GM23248 (cell line): ENCODE measurements at regions not wholly inside any gene's neighbourhood (a gene's known extent, or its start where the extent isn't known, plus 50 kb on each side); places are given as distances from the start of the nearest gene placed in this dataset.

ENCODE experiments used
- DNase-seq: peaks from one replicate; pipeline ENCODE4 v3.0.0-alpha.2; 2015
- H2AFZ ChIP-seq: fragments of 200-600 bp; sonication (generic); 2 replicates; pipeline ENCODE4 v1.6.1; 2016; ENCODE audit warnings: antibody characterized with exemption
- H3F3A ChIP-seq: fragments of 200-600 bp; sonication (generic); 2 replicates; pipeline ENCODE4 v1.6.1; 2016; ENCODE audit warnings: mild to moderate bottlenecking, antibody characterized with exemption, mixed run types; ENCODE audit not compliant: insufficient read depth
- H3K27ac ChIP-seq: fragments of 200-600 bp; sonication (generic); 2 replicates; pipeline ENCODE4 v1.5.1; 2016; ENCODE audit warnings: mild to moderate bottlenecking
- H3K27me3 ChIP-seq: fragments of 200-600 bp; sonication (generic); replicated peaks from 2 replicates; pipeline ENCODE4 v1.6.1; 2016; ENCODE audit warnings: mild to moderate bottlenecking; ENCODE audit not compliant: insufficient read depth
- H3K36me3 ChIP-seq: fragments of 200-600 bp; sonication (generic); 2 replicates; pipeline ENCODE4 v1.6.1; 2016; ENCODE audit warnings: low read depth, mild to moderate bottlenecking
- H3K4me1 ChIP-seq: fragments of 200-600 bp; sonication (generic); 2 replicates; pipeline ENCODE4 v1.6.1; 2016; ENCODE audit warnings: mild to moderate bottlenecking; ENCODE audit not compliant: insufficient read depth
- H3K4me2 ChIP-seq: fragments of 200-600 bp; sonication (generic); one replicate; pipeline ENCODE4 v1.6.1; 2016; ENCODE audit warnings: mild to moderate bottlenecking; ENCODE audit not compliant: unreplicated experiment
- H3K4me3 ChIP-seq: fragments of 200-600 bp; sonication (generic); 2 replicates; pipeline ENCODE4 v1.5.1; 2016; ENCODE audit warnings: mild to moderate bottlenecking
- H3K79me2 ChIP-seq: fragments of 200-600 bp; sonication (generic); 2 replicates; pipeline ENCODE4 v1.6.1; 2016; ENCODE audit warnings: mild to moderate bottlenecking; ENCODE audit not compliant: insufficient read depth
- H3K9ac ChIP-seq: fragments of 200-600 bp; sonication (generic); 2 replicates; pipeline ENCODE4 v1.6.1; 2016; ENCODE audit warnings: mild to moderate bottlenecking
- H3K9me2 ChIP-seq: fragments of 200-600 bp; sonication (generic); 2 replicates; pipeline ENCODE4 v1.6.1; 2016; ENCODE audit warnings: mixed run types, mild to moderate bottlenecking, moderate library complexity; ENCODE audit not compliant: insufficient read depth
- H3K9me3 ChIP-seq: fragments of 200-600 bp; sonication (generic); one replicate; pipeline ENCODE4 v1.6.1; 2017; ENCODE audit warnings: low read depth
- H4K20me1 ChIP-seq: fragments of 200-600 bp; sonication (generic); 2 replicates; pipeline ENCODE4 v1.6.0; 2016; ENCODE audit not compliant: insufficient read depth
- EZH2 ChIP-seq: fragments of 200-600 bp; sonication (generic); IDR thresholded peaks from 2 replicates; pipeline ENCODE4 v1.6.1; 2018; ENCODE audit warnings: antibody characterized with exemption, mild to moderate bottlenecking; ENCODE audit not compliant: insufficient read depth, poor library complexity, severe bottlenecking
- EZH2phosphoT487 ChIP-seq: fragments of 200-600 bp; sonication (generic); IDR thresholded peaks from 2 replicates; pipeline ENCODE4 v1.6.1; 2018; ENCODE audit warnings: antibody characterized with exemption, moderate library complexity, mild to moderate bottlenecking, low read depth; ENCODE audit not compliant: insufficient read depth
- WGBS, 2 experiments: methylation state at CpG; one replicate each; pipeline ENCODE4 v1.1.6; 2015 to 2017; ENCODE audit warnings: low lambda C conversion rate in 2 of 2, low coverage in 1 of 2; ENCODE audit errors: missing lambda C conversion rate in 2 of 2; 5-methylcytosine and 5-hydroxymethylcytosine counted together
- in situ Hi-C: fragments of 300-500 bp; cut with MboI; formaldehyde crosslinking; loops from 2 replicates; pipeline ENCODE4 v1.15.0; 2020

GRCh38 chrX:101160001-101160400, 59.6 kb upstream of the DRP2 start:
- Histone ChIP-seq H3K79me2 (no peaks in the 10 kb centered on the region), H3K4me1 (no peaks in the 10 kb centered on the region; the same call in 1 of the 2 replicates), H3K4me3 (no peak overlapping the region), H3K9me3 (no peaks in the 10 kb centered on the region), H3K9me2 (no peaks in the 10 kb centered on the region), H3K36me3 (no peaks in the 10 kb centered on the region), H3F3A (no peaks in the 10 kb centered on the region), H3K9ac (no peak overlapping the region), H3K4me2 (no peak overlapping the region), H2AFZ (no peak overlapping the region), H3K27me3 (no peaks in the 10 kb centered on the region), H3K27ac (no peak overlapping the region), H4K20me1 (no peaks in the 10 kb centered on the region)
- in situ Hi-C loops: no loop called here
- WGBS, 2 experiments: 4 to 13% methylated on average over 1 of the region's 1 CpG
- no peak for DNase-seq
- TF ChIP-seq EZH2 (no peak), EZH2phosphoT487 (no peak)

- H3F3A ChIP-seq: no peaks in the 10 kb centered on the region
- H3K27me3 ChIP-seq: no peaks in the 10 kb centered on the region
- 59 to 60% methylated on average over 2 of the region's 2 CpGs for WGBS, 2 experiments
- H3K27ac ChIP-seq: no peak overlapping the region
- DNase-seq: no peak
- H3K36me3 ChIP-seq: no peaks in the 10 kb centered on the region
- in situ Hi-C loops: no loop called here
- no peak overlapping the region for H3K4me3 ChIP-seq
- no peak overlapping the region for H3K9ac ChIP-seq
- no peaks in the 10 kb centered on the region for H3K9me3 ChIP-seq
- H3K4me2 ChIP-seq: no peak overlapping the region
- no peaks in the 10 kb centered on the region for H3K9me2 ChIP-seq
- no peaks in the 10 kb centered on the region; the same call in 1 of the 2 replicates for H3K4me1 ChIP-seq
- H2AFZ ChIP-seq: no peak overlapping the region
- TF ChIP-seq EZH2phosphoT487 (no peak), EZH2 (no peak)
- no peaks in the 10 kb centered on the region for H4K20me1 ChIP-seq
- H3K79me2 ChIP-seq: no peaks in the 10 kb centered on the region
Measured at GRCh38 chrX:101163166-101163565, 56.4 kb upstream of the DRP2 start.

- H3K79me2 ChIP-seq: no peaks in the 10 kb centered on the region
- DNase-seq: peak; percentile 4
- TF ChIP-seq EZH2phosphoT487: no peak
- no peaks in the 10 kb centered on the region for H3K27me3 ChIP-seq
- H3F3A ChIP-seq: no peaks in the 10 kb centered on the region
- H3K4me3 ChIP-seq: no peak overlapping the region
- no peaks in the 10 kb centered on the region for H3K9me3 ChIP-seq
- H3K36me3 ChIP-seq: no peaks in the 10 kb centered on the region
- no peak overlapping the region for H2AFZ ChIP-seq
- H3K27ac ChIP-seq: no peak overlapping the region
- H3K4me2 ChIP-seq: no peak overlapping the region
- 0 to 4% methylated on average over 1 of the region's 1 CpG for WGBS, 2 experiments
- no peaks in the 10 kb centered on the region; the same call in 1 of the 2 replicates for H3K4me1 ChIP-seq
- in situ Hi-C loops: no loop called here
- H3K9ac ChIP-seq: no peak overlapping the region
- H4K20me1 ChIP-seq: no peaks in the 10 kb centered on the region
- no peaks in the 10 kb centered on the region for H3K9me2 ChIP-seq
Measured at GRCh38 chrX:101164766-101165590, 54.6 kb upstream of the DRP2 start.
